GM13977 (cell line): ENCODE measurements at regions not wholly inside any gene's neighbourhood (a gene's known extent, or its start where the extent isn't known, plus 50 kb on each side); places are given as distances from the start of the nearest gene placed in this dataset.

Experiments
- DNase-seq: peaks from one replicate; pipeline ENCODE4 v3.0.0; 2012; ENCODE audit warnings: low spot score
- CTCF ChIP-seq: IDR thresholded peaks from 2 replicates; pipeline ENCODE4 v1.5.1; 2012; ENCODE audit warnings: mild to moderate bottlenecking, control low read depth; ENCODE audit not compliant: insufficient read depth; ENCODE audit errors: extremely low read depth, missing control alignments
- in situ Hi-C: fragments of 300-500 bp; cut with MboI; formaldehyde crosslinking; loops from one replicate; pipeline ENCODE4 v1.12.0; 2022; ENCODE audit warnings: low sequenced_read_pairs, low pct_unique_long_range_greater_than_20kb, mixed read lengths, inconsistent platforms; ENCODE audit not compliant: unreplicated experiment

DNA sequence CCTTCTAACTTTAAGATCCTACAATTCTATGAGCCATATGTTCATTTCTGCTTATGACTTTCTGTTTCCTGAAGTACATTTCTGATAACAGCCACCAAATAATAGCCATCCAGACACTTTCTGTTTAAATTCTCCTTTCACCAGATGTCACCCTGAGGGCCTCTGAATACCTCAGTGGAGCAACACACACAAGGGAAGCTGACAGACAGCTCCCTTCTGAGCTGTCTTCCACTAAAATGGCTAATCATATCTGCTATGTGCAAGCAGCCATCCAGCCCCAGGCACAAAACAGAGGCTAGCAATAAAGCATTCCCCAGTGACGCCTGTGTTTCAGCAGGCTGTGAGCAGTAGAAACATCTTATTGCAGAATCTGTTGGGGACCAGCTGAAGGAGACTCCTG, 666.6 kb upstream of the UBE2E2 start:
- in situ Hi-C loops: no loop called here
- no peak for DNase-seq
- TF ChIP-seq CTCF: no peak

GRCh38 chr3:22537560-22537959, 665.6 kb upstream of the UBE2E2 start:
- in situ Hi-C loops: no loop called here
- no peak for DNase-seq

DNA sequence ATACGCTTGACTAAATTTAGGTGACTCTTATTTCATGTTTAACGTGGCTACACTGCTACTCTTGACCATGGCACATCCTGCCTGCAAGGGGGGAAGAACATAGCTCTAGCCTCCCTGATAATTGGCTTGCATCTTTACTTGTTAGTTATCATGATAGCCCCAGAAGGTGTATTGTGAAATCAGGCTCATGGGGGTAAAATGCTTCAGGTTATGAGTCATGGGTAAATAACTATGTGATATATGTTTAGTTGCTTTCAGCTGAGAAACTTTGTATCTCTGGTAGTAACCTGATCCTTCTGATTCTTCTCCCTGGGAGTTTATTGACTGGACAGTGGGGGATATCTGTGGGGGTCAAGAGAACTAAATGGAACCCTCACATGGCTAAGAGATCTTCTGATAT, 660.8 kb upstream of the UBE2E2 start:
- TF ChIP-seq CTCF: no peak
- in situ Hi-C loops: no loop called here
- DNase-seq: no peak

More at GRCh38 chr3:22537560-22537959, 665.6 kb upstream of the UBE2E2 start:
- TF ChIP-seq CTCF: no peak

- no peak for TF ChIP-seq CTCF
- in situ Hi-C loops: loop anchor here (25.0 kb wide), 1 partner anchor 406 kb away; no protein-coding TSS in a partner anchor
- DNase-seq: no peak
These were observed 647.2 kb upstream of the UBE2E2 start for GRCh38 chr3:22555753-22556435.

- no peak for DNase-seq
- in situ Hi-C loops: loop anchor here (25.0 kb wide), 1 partner anchor 397 kb away; no protein-coding TSS in a partner anchor
- no peak for TF ChIP-seq CTCF
These were observed 637.7 kb upstream of the UBE2E2 start for GRCh38 chr3:22565393-22565792.

- in situ Hi-C loops: loop anchor here (25.0 kb wide), 1 partner anchor 394 kb away; no protein-coding TSS in a partner anchor
- no peak for DNase-seq
These were observed 634.8 kb upstream of the UBE2E2 start for GRCh38 chr3:22568285-22568684.

More at GRCh38 chr3:22568285-22568684, 634.8 kb upstream of the UBE2E2 start:
- TF ChIP-seq CTCF: no peak
